PC-3 (cell line): ENCODE measurements at regions not wholly inside any gene's neighbourhood (a gene's known extent, or its start where the extent isn't known, plus 50 kb on each side); places are given as distances from the start of the nearest gene placed in this dataset.

Experiments used
- ATAC-seq: fragments of 200-7000 bp; cut with Tn5 transposase; 2 replicates; pipeline ENCODE4 v1.9.1; 2020; ENCODE audit warnings: mild to moderate bottlenecking, moderate library complexity
- BruUV-seq: library from RNA; stranded (reverse); fragments of 400-500 nt; replicated peaks from 2 replicates; lab custom pipeline; 2021; lab: Mats Ljungman, UMichigan
- CTCF ChIA-PET: fragments of 300-600 bp; sonication (Branson Sonifier 250); formaldehyde crosslinking; loops from one replicate; lab custom pipeline; 2022; ENCODE audit warnings: antibody characterized with exemption; lab: Charles Lee
- POLR2A ChIA-PET: fragments of 300-600 bp; sonication (Branson Sonifier 250); formaldehyde crosslinking; loops from one replicate; lab custom pipeline; 2022; ENCODE audit warnings: antibody characterized with exemption; ENCODE audit not compliant: unreplicated experiment; lab: Charles Lee
- DNase-seq: peaks from one replicate; pipeline ENCODE4 v3.0.0-alpha.2; 2015
- H2AFZ ChIP-seq: fragments of 300-600 bp; sonication (generic); 2 replicates; pipeline ENCODE4 v1.6.0; 2016; ENCODE audit warnings: antibody characterized with exemption, low read length
- H3F3A ChIP-seq: fragments of 300-600 bp; sonication (generic); one replicate; pipeline ENCODE4 v1.6.0; 2017; ENCODE audit warnings: antibody characterized with exemption, low read length, control low read depth, mild to moderate bottlenecking; ENCODE audit not compliant: unreplicated experiment
- H3K27ac ChIP-seq: fragments of 300-600 bp; sonication (generic); 2 replicates; pipeline ENCODE4 v1.5.1; 2016; ENCODE audit warnings: mild to moderate bottlenecking, low read length
- H3K27me3 ChIP-seq: fragments of 300-600 bp; sonication (generic); 2 replicates; pipeline ENCODE4 v1.6.1; 2016; ENCODE audit warnings: low read length, mixed read lengths
- H3K36me3 ChIP-seq: fragments of 300-600 bp; sonication (generic); 2 replicates; pipeline ENCODE4 v1.6.1; 2016; ENCODE audit warnings: low read depth, mixed run types, low read length, mixed read lengths
- H3K4me1 ChIP-seq: fragments of 300-600 bp; sonication (generic); 2 replicates; pipeline ENCODE4 v1.5.1; 2016; ENCODE audit warnings: low read length; ENCODE audit not compliant: insufficient read depth
- H3K4me2 ChIP-seq: fragments of 300-600 bp; sonication (generic); 2 replicates; pipeline ENCODE4 v1.6.0; 2016; ENCODE audit warnings: low read length
- H3K4me3 ChIP-seq: fragments of 300-600 bp; sonication (generic); 2 replicates; pipeline ENCODE4 v1.5.1; 2016; ENCODE audit warnings: mild to moderate bottlenecking, low read length, mixed read lengths
- H3K79me2 ChIP-seq: fragments of 300-600 bp; sonication (generic); 2 replicates; pipeline ENCODE4 v1.6.1; 2017; ENCODE audit warnings: low read length, mixed read lengths
- H3K9ac ChIP-seq: fragments of 300-600 bp; sonication (generic); 2 replicates; pipeline ENCODE4 v1.6.0; 2016; ENCODE audit warnings: mild to moderate bottlenecking, low read length
- H3K9me2 ChIP-seq: fragments of 300-600 bp; sonication (generic); replicated peaks from 2 replicates; pipeline ENCODE4 v1.6.1; 2016; ENCODE audit warnings: mixed run types, low read length, mixed read lengths
- H3K9me3 ChIP-seq: fragments of 300-600 bp; sonication (generic); 2 replicates; pipeline ENCODE4 v1.6.1; 2016; ENCODE audit warnings: low read length, mixed read lengths
- H4K20me1 ChIP-seq: fragments of 300-600 bp; sonication (generic); 2 replicates; pipeline ENCODE4 v1.6.1; 2016; ENCODE audit warnings: low read length, mixed read lengths
- EZH2 ChIP-seq: fragments of 300-600 bp; sonication (generic); IDR thresholded peaks from one replicate; pipeline ENCODE4 v1.6.1; 2017; ENCODE audit warnings: antibody characterized with exemption, mild to moderate bottlenecking, low read length; ENCODE audit not compliant: unreplicated experiment
- EZH2phosphoT487 ChIP-seq: fragments of 300-600 bp; sonication (generic); IDR thresholded peaks from 2 replicates; pipeline ENCODE4 v1.6.1; 2018; ENCODE audit warnings: mild to moderate bottlenecking, antibody characterized with exemption, low read length, borderline replicate concordance
- intact Hi-C: fragments of 100-400 bp; cut with micrococcal nuclease; formaldehyde crosslinking; loops from 2 replicates; pipeline ENCODE4 v1.9.0; 2023
- TF ChIP-seq, protein P1 (sequence below): fragments of 300-600 bp; sonication (generic); conservative IDR thresholded peaks from 2 replicates; pipeline ENCODE4 v1.5.1; 2017; ENCODE audit warnings: antibody characterized with exemption, low read depth, mild to moderate bottlenecking, low read length

DNA sequence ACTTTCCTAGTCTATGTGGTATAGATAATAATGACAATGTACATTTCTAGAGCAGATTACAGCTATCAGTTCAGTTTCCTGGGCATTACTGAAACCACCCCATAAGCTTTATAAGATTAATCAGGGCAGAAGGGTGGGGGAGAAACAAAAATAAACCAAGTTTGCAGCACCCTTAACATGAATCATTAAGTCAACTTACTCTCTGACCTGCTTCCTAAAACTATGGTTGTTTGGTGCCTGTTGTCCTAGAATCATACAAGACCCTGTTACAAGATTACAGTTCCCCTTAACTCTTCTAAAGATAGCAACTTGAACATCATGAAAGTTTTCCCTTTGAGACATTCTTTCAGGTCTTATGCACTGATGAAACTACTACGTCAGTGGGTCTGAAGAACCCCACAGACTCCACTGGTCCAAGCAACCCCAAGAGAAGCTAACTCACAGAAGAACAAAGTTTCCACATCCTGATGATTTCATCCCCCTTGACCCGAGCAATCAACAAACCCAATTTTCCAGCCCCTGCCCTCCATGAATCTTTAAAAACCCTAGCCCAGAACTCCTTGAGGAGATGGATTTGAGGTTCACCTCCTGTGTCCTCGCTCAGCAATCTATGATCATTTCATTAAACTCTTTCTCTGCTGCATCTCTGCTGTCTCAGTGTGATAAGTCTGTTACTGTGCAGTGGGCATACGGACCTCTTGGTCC is 336.5 kb downstream of the FOXO1 start:
- no peak overlapping the region for H3K4me3 ChIP-seq
- H3K9me2 ChIP-seq = no peaks in the 10 kb centered on the region
- BruUV-seq = no TSS peak
- no peaks in the 10 kb centered on the region for H3K9me3 ChIP-seq
- intact Hi-C loops = no loop called here
- ChIA-PET CTCF (no interaction called here), POLR2A (no interaction called here)
- H3F3A ChIP-seq = no peaks in the 10 kb centered on the region
- no peaks in the 10 kb centered on the region for H3K79me2 ChIP-seq
- H3K9ac ChIP-seq = no peak overlapping the region
- ATAC-seq (0 out of 2 replicates have a peak, but pooled peaks have one; percentile 15), DNase-seq (peak; percentile 22)
- peak overlapping the region; percentile 28; the same call in 1 of the 2 replicates for H2AFZ ChIP-seq
- peaks cover 38% of the 10 kb centered on the region for H3K4me1 ChIP-seq
- no peaks in the 10 kb centered on the region for H3K36me3 ChIP-seq
- H4K20me1 ChIP-seq = no peaks in the 10 kb centered on the region
- peak overlapping the region; percentile 46 for H3K4me2 ChIP-seq
- TF ChIP-seq, protein P1, sequence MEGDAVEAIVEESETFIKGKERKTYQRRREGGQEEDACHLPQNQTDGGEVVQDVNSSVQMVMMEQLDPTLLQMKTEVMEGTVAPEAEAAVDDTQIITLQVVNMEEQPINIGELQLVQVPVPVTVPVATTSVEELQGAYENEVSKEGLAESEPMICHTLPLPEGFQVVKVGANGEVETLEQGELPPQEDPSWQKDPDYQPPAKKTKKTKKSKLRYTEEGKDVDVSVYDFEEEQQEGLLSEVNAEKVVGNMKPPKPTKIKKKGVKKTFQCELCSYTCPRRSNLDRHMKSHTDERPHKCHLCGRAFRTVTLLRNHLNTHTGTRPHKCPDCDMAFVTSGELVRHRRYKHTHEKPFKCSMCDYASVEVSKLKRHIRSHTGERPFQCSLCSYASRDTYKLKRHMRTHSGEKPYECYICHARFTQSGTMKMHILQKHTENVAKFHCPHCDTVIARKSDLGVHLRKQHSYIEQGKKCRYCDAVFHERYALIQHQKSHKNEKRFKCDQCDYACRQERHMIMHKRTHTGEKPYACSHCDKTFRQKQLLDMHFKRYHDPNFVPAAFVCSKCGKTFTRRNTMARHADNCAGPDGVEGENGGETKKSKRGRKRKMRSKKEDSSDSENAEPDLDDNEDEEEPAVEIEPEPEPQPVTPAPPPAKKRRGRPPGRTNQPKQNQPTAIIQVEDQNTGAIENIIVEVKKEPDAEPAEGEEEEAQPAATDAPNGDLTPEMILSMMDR = no peak
- TF ChIP-seq EZH2 (no peak), EZH2phosphoT487 (no peak)
- peak overlapping the region; percentile 71 for H3K27ac ChIP-seq
- no peaks in the 10 kb centered on the region for H3K27me3 ChIP-seq

DNA sequence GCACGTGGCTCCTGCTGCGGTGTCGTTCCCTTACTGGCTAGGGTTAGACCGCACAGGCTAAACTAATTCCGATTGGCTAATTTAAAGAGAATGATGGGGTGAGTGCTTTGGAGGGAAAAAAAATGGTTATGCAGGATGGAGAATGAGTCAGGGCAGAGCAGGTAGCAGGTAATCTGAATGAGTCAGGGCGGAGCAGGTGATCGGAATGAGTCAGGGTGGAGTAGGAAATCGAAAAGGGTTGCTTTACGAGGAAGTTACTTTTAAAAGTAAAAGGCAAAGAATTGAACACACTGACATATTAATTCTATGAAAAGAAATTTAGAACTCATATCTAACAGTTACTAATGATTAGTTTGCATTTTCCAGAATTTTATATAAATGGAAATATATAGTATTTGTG is 335.5 kb downstream of the FOXO1 start:
- no peak for TF ChIP-seq EZH2phosphoT487
- Histone ChIP-seq H4K20me1 (no peaks in the 10 kb centered on the region), H2AFZ (no peak overlapping the region), H3K4me3 (no peak overlapping the region), H3K36me3 (no peaks in the 10 kb centered on the region), H3K4me1 (peaks cover 38% of the 10 kb centered on the region), H3K79me2 (no peaks in the 10 kb centered on the region), H3K4me2 (peak overlapping the region; percentile 56), H3K9me3 (no peaks in the 10 kb centered on the region), H3K27ac (peak overlapping the region; percentile 71), H3F3A (no peaks in the 10 kb centered on the region), H3K9me2 (no peaks in the 10 kb centered on the region), H3K9ac (0 out of 2 replicates have a peak overlapping the region, but pooled peaks have one; percentile 20), H3K27me3 (no peaks in the 10 kb centered on the region)
- ATAC-seq = no peak
- POLR2A ChIA-PET = no interaction called here
- peak; percentile 75 for DNase-seq
- CTCF ChIA-PET = no interaction called here
- intact Hi-C loops = no loop called here
- no TSS peak for BruUV-seq

DNA sequence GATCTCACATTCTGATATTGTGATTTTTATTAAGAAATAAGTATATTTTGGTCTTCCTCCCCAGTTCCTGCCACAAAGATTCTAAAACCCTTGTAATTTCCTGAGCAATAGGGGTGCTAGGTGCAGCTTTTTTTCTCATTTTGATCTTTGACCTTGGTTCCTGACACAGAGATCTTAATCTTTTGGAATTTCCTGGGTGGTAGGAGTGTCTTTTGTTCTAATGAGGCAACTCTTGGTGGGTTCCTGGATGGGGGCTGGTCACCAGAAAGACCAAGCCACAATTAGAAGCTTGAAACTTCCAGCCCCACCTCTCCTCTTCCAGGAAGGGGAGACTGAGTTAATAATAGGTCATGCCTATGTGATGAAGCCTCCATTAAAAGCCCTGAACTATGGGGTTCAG is 334.6 kb downstream of the FOXO1 start:
- Histone ChIP-seq H3K9ac (peak overlapping the region; percentile 20; the same call in 1 of the 2 replicates), H3K27ac (peak overlapping the region; percentile 71), H3K4me1 (peaks cover 38% of the 10 kb centered on the region), H3K36me3 (no peaks in the 10 kb centered on the region), H3K9me3 (no peaks in the 10 kb centered on the region), H3K9me2 (no peaks in the 10 kb centered on the region), H4K20me1 (no peaks in the 10 kb centered on the region), H3K27me3 (no peaks in the 10 kb centered on the region), H3K79me2 (no peaks in the 10 kb centered on the region), H3F3A (no peaks in the 10 kb centered on the region), H3K4me3 (no peak overlapping the region), H3K4me2 (no peak overlapping the region), H2AFZ (no peak overlapping the region)
- intact Hi-C loops = no loop called here
- no peak for TF ChIP-seq EZH2
- no peak for TF ChIP-seq EZH2phosphoT487
- TF ChIP-seq, protein P1 = no peak
- CTCF ChIA-PET = no interaction called here
- POLR2A ChIA-PET = no interaction called here
- no peak for ATAC-seq
- no peak for DNase-seq
- no TSS peak for BruUV-seq
